Fibroblast of lung (primary cell): ENCODE measurements at regions not wholly inside any gene's neighbourhood (a gene's known extent, or its start where the extent isn't known, plus 50 kb on each side); places are given as distances from the start of the nearest gene placed in this dataset.

Experiments
- EZH2 ChIP-seq: IDR thresholded peaks from 2 replicates; pipeline ENCODE4 v1.5.1; 2012; ENCODE audit warnings: low read length, control low read depth, mild to moderate bottlenecking; ENCODE audit errors: missing control alignments
- TF ChIP-seq, protein P1 (sequence below), 2 donors: IDR thresholded peaks in 1 of 2; conservative IDR thresholded peaks in 1 of 2; 1 replicate in 1 of 2; 2 replicates in 1 of 2; pipeline ENCODE4 v1.5.1; 2011 to 2012; ENCODE audit warnings: low read length in 2 of 2, control low read depth in 1 of 2, inconsistent platforms in 1 of 2, low read depth in 1 of 2, mild to moderate bottlenecking in 1 of 2

DNA sequence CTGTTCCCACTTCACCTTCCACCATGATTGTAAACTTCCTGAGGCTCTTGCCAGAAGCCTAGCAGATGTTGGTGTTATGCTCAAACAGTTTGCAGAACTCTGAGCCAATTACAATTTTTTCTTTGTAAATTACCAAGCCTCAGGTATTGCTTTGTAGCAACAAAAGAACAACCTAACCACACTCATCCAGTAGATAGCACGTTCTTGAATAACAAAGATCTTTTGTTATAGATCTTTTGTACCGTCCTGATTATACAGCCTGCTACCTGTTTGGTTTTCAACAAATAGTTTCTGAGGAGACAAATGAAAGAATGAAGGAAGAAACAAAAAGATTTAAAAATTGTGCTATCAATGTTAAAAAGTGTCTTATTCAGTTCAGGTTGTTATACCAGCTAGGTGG is 474.7 kb upstream of the ALCAM start:
- TF ChIP-seq EZH2: no peak
- TF ChIP-seq, protein P1, sequence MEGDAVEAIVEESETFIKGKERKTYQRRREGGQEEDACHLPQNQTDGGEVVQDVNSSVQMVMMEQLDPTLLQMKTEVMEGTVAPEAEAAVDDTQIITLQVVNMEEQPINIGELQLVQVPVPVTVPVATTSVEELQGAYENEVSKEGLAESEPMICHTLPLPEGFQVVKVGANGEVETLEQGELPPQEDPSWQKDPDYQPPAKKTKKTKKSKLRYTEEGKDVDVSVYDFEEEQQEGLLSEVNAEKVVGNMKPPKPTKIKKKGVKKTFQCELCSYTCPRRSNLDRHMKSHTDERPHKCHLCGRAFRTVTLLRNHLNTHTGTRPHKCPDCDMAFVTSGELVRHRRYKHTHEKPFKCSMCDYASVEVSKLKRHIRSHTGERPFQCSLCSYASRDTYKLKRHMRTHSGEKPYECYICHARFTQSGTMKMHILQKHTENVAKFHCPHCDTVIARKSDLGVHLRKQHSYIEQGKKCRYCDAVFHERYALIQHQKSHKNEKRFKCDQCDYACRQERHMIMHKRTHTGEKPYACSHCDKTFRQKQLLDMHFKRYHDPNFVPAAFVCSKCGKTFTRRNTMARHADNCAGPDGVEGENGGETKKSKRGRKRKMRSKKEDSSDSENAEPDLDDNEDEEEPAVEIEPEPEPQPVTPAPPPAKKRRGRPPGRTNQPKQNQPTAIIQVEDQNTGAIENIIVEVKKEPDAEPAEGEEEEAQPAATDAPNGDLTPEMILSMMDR (conservative IDR thresholded peaks at IDR 0.05 in 1 of 2, IDR thresholded peaks at IDR 0.05 in 1 of 2; ENCODE audit: low read depth in 1 of 2, low read length in 2 of 2): no peak
